Tibial nerve (tissue), 4 donors: ENCODE measurements at regions not wholly inside any gene's neighbourhood (a gene's known extent, or its start where the extent isn't known, plus 50 kb on each side); places are given as distances from the start of the nearest gene placed in this dataset.

Experiments used
- DNase-seq, 2 donors: peaks; one replicate each; pipeline ENCODE4 v3.0.0-alpha.2; 2019; ENCODE audit warnings: low spot score in 2 of 2
- H3K27ac ChIP-seq, 4 donors: fragments of 200-600 bp; sonication (generic) in 3 of 4; one replicate each; pipeline ENCODE4 v1.5.1; 2017 to 2019; ENCODE audit warnings: mild to moderate bottlenecking in 1 of 4
- H3K27me3 ChIP-seq, 2 donors: fragments of 200-600 bp; sonication (generic) in 1 of 2; one replicate each; pipeline versions ENCODE4 v1.5.1 to v1.6.0; 2017 to 2019
- H3K36me3 ChIP-seq, 3 donors: fragments of 200-600 bp; sonication (generic); one replicate each; pipeline ENCODE4 v1.5.1; 2018 to 2019
- H3K4me1 ChIP-seq, 4 donors: fragments of 200-600 bp; sonication (generic) in 3 of 4; one replicate each; pipeline ENCODE4 v1.5.1; 2017 to 2019
- H3K4me3 ChIP-seq, 4 donors: fragments of 200-600 bp; sonication (generic) in 3 of 4; one replicate each; pipeline ENCODE4 v1.5.1; 2017 to 2019; ENCODE audit warnings: mild to moderate bottlenecking in 1 of 4, moderate library complexity in 1 of 4
- H3K9me3 ChIP-seq, 4 donors: fragments of 200-600 bp; sonication (generic) in 3 of 4; one replicate each; pipeline ENCODE4 v1.5.1; 2017 to 2019
- EP300 ChIP-seq, 2 donors: sonication (generic); formaldehyde crosslinking; IDR thresholded peaks; one replicate each; pipeline ENCODE4 v1.6.1; 2017; ENCODE audit warnings: antibody characterized with exemption in 2 of 2, mild to moderate bottlenecking in 1 of 2
- POLR2A ChIP-seq, 2 donors: fragments of 450-650 bp; IDR thresholded peaks; one replicate each; pipeline ENCODE4 v1.6.1; 2017; ENCODE audit warnings: antibody characterized with exemption in 2 of 2, mild to moderate bottlenecking in 2 of 2, moderate library complexity in 2 of 2
- WGBS, 2 donors: methylation state at CpG; one replicate each; pipeline ENCODE4 v1.1.5; 2018; 5-methylcytosine and 5-hydroxymethylcytosine counted together
- TF ChIP-seq, protein P1 (sequence below), 5 experiments: fragments of 200-600 bp in 3 of 5; fragments of 450-650 bp in 2 of 5; sonication (generic) in 3 of 5; IDR thresholded peaks; one replicate each; pipeline ENCODE4 v1.5.1; 2016 to 2019; ENCODE audit warnings: antibody characterized with exemption in 5 of 5, mild to moderate bottlenecking in 3 of 5, moderate library complexity in 2 of 5

DNA sequence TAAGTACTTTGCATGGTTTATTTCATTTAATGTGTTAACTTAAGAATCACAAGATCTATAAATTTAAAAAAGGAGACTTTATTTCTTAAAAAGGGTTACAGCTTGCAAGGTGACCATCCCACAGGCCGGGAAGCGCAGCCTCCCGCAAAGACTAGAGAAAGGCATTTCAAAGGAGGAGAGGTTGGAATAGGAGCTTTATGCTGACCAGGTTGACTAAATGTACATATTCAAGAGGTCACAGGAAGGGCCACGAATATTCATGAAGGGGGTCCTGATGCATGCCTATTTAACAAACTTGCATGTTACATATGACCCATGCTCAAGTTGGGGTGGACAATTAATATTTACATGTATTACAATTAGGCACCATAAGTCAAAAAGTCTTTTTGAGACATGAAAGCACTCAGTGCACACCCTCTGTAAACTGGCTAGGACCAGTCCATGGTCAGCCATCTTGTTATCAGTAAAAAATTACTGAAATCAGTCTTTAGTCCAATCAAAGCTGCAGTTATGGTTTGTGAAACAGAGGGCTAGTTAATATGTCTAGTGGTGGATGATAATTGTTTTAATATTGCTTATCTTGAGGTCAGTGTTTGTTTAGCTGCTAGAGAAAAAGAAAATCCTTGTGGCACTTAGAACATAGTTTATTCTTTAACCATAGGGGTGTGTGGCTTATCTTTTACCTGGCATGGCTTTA lies 169.3 kb downstream of the KCNE4 start:
- no peaks in the 10 kb centered on the region for H3K27me3 ChIP-seq
- no peaks in the 10 kb centered on the region for H3K36me3 ChIP-seq
- no peak for DNase-seq
- no peaks in the 10 kb centered on the region for H3K4me1 ChIP-seq
- H3K9me3 ChIP-seq = no peaks in the 10 kb centered on the region
- no peak overlapping the region for H3K4me3 ChIP-seq
- 66 to 78% methylated on average over 4 of the region's 4 CpGs for WGBS, 2 donors
- TF ChIP-seq, protein P1, sequence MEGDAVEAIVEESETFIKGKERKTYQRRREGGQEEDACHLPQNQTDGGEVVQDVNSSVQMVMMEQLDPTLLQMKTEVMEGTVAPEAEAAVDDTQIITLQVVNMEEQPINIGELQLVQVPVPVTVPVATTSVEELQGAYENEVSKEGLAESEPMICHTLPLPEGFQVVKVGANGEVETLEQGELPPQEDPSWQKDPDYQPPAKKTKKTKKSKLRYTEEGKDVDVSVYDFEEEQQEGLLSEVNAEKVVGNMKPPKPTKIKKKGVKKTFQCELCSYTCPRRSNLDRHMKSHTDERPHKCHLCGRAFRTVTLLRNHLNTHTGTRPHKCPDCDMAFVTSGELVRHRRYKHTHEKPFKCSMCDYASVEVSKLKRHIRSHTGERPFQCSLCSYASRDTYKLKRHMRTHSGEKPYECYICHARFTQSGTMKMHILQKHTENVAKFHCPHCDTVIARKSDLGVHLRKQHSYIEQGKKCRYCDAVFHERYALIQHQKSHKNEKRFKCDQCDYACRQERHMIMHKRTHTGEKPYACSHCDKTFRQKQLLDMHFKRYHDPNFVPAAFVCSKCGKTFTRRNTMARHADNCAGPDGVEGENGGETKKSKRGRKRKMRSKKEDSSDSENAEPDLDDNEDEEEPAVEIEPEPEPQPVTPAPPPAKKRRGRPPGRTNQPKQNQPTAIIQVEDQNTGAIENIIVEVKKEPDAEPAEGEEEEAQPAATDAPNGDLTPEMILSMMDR (IDR thresholded peaks at IDR 0.05) = no peak
- TF ChIP-seq EP300 (IDR thresholded peaks at IDR 0.05) (no peak), POLR2A (IDR thresholded peaks at IDR 0.05) (no peak)
- H3K27ac ChIP-seq = no peak overlapping the region

- no peak for DNase-seq
- Histone ChIP-seq H3K27ac (no peak overlapping the region), H3K4me3 (no peak overlapping the region), H3K36me3 (no peaks in the 10 kb centered on the region), H3K9me3 (no peaks in the 10 kb centered on the region), H3K27me3 (no peaks in the 10 kb centered on the region), H3K4me1 (no peaks in the 10 kb centered on the region)
- TF ChIP-seq EP300 (IDR thresholded peaks at IDR 0.05) (no peak), POLR2A (IDR thresholded peaks at IDR 0.05) (no peak)
- TF ChIP-seq, protein P1 (IDR thresholded peaks at IDR 0.05) = no peak
- WGBS, 2 donors = 66 to 76% methylated on average over 2 of the region's 2 CpGs
Measured at GRCh38 chr2:223222397-223222796, 170.4 kb downstream of the KCNE4 start.

- 52 to 53% methylated on average over 1 of the region's 1 CpG for WGBS, 2 donors
- no peak for DNase-seq
- H3K4me3 ChIP-seq = no peak overlapping the region
Measured at GRCh38 chr2:223223156-223223555, 171.2 kb downstream of the KCNE4 start.

DNA sequence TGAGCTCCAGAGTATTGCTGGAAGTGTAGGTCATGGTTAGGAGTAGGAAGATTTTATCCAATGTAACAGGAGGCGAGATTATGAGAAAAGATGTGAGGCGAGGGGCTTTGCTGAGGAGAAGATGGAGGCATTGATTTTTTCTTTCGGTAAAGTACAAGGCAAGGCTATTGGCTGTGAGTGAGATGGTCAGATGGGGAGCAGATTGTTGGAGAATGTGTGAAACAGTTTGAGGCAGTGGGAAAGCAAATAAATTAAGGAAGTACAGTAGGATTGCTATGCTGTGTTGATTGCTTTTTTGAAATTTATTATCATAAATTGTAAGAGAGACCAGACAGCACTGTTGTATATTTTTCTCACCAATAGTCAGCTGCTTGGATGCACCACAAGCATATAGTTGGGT lies 173.3 kb downstream of the KCNE4 start:
- 95 to 97% methylated on average over 3 of the region's 3 CpGs for WGBS, 2 donors

More at GRCh38 chr2:223223156-223223555, 171.2 kb downstream of the KCNE4 start:
- no peak for TF ChIP-seq EP300 (IDR thresholded peaks at IDR 0.05)
- TF ChIP-seq POLR2A (IDR thresholded peaks at IDR 0.05) = no peak
- TF ChIP-seq, protein P1 (IDR thresholded peaks at IDR 0.05) = no peak
- Histone ChIP-seq H3K9me3 (no peaks in the 10 kb centered on the region), H3K27ac (no peak overlapping the region), H3K4me1 (no peaks in the 10 kb centered on the region), H3K36me3 (no peaks in the 10 kb centered on the region), H3K27me3 (no peaks in the 10 kb centered on the region)

GRCh38 chr2:223226264-223226663 lies 174.3 kb downstream of the KCNE4 start:
- Histone ChIP-seq H3K9me3 (no peaks in the 10 kb centered on the region), H3K4me3 (no peak overlapping the region), H3K27ac (no peak overlapping the region), H3K27me3 (no peaks in the 10 kb centered on the region), H3K4me1 (no peaks in the 10 kb centered on the region), H3K36me3 (no peaks in the 10 kb centered on the region)
- DNase-seq = no peak
- TF ChIP-seq, protein P1 (IDR thresholded peaks at IDR 0.05) = no peak
- no peak for TF ChIP-seq POLR2A (IDR thresholded peaks at IDR 0.05)
- no peak for TF ChIP-seq EP300 (IDR thresholded peaks at IDR 0.05)
- WGBS, 2 donors = 44 to 94% methylated on average over 1 of the region's 1 CpG

More for the DNA sequence above, 173.3 kb downstream of the KCNE4 start:
- DNase-seq = no peak
- no peaks in the 10 kb centered on the region for H3K9me3 ChIP-seq
- no peak for TF ChIP-seq EP300 (IDR thresholded peaks at IDR 0.05)
- no peak for TF ChIP-seq POLR2A (IDR thresholded peaks at IDR 0.05)
- TF ChIP-seq, protein P1 (IDR thresholded peaks at IDR 0.05) = no peak
- H3K27ac ChIP-seq = no peak overlapping the region
- H3K4me1 ChIP-seq = no peaks in the 10 kb centered on the region
- no peak overlapping the region for H3K4me3 ChIP-seq
- no peaks in the 10 kb centered on the region for H3K36me3 ChIP-seq
- no peaks in the 10 kb centered on the region for H3K27me3 ChIP-seq
